CD4-positive, alpha-beta T cell treated with Interleukin-10 for 1 hour (primary cell): ENCODE measurements at regions not wholly inside any gene's neighbourhood (a gene's known extent, or its start where the extent isn't known, plus 50 kb on each side); places are given as distances from the start of the nearest gene placed in this dataset.

Experiments
- DNase-seq: peaks from one replicate; pipeline ENCODE4 v3.0.0-alpha.2; 2020

DNA sequence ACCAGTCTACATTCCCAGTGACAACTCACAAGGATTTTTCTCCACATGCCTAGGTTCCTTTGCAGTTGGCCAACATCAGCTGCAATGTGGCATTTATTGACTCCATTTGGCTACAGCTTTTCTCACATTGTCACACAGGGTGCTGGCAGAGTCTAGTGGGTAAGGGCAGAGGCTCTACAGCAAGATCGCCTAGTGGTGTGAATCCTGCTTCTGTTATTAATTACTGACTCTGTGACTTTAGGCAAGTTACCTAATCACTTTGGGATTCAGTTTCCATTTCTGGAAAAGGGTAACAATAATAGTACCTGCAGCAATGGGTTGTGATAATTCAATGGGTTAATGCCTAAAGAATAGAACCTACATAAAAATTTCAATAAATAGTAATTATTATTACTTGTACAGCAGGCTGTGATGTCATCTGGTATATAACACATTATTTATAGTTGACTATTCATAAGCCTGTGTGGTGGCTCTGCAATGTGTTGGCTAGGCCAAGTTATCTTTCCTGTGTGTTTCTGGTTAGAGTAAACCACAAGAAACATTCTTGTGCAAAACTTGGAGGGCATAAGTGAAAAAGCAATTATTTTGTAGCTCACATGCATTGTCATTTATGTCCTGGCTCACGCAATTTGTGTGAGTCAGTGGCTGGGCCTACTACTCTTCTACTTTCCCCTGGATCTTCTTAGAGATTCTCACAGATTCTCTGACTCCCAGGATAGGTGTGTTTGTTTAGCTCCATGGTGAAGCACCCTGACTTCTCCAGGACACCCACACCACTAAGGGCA lies 59.5 kb downstream of the PTGS2 start:
- no peak for DNase-seq

DNA sequence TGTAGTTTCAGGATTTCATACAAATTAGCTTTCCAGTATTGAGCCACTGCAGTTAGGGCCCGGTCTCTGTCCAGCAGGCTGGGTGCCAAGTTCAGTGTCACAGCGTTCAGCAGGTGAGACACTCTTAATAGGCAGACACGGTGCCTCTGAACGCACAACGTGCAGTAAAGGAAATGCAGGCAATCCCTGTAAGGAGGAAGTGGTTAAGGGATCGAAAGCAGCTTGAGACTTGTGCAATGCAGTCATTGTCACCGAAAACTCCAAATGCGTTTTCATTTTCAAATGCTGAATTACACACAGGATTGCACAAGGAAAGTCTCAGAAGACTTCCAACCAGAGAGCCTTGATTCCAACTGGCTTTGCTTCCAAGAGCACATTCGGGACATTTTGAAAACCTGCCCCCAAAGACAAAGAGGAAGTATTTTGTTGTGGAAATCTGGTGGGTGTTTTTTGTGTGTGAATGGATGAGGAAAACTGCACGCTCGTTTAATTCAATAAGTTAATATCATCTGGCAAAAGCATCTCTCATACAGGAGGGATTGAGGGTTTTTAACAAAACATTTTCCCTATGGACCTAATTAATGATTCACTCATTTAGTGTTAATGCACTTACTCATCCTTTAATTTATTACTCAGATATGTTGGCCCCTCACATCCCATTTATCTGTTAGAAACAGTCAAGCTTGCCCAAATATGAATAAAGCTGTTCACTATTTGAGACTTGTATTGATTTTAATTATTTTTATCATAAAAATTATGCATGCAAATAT lies 61.6 kb downstream of the PTGS2 start:
- peak; percentile 46 for DNase-seq

DNA sequence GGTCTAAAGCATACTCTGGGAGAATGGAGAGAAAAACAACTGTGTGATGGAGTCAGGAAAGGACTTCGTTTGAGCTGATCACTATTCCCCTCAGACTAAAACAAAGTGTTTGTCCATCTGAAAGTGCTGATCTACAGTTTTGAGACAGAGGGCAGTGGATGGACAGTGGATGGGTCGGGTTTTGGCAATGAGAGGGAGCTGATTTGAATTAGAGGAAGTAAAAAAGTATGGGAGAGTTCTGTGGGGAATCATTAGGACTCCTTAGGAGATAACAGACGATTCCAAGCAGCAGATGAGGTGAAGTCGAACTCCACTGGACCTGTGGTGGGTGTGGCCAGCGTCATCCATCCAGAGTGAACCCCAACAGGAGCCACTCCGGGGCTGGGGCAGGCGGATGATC lies 62.3 kb downstream of the PTGS2 start:
- DNase-seq = no peak

DNA sequence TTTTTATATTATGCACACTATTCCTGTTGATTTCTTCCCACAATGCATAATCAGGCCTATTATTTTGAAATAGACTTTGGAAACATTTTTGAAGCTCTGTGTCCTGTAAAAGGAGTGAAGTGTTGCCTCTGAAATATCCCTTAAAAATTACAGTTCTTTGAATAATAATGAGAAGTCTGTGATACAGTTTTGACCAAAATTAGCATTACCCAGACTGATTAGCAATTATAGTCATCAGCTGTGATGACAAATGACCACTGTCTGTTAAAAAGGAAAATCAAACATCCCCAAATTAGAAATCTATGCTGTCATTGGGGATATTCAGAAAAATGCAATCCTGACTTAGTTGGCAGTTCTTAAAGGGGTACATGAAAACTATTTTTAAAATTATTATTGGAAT lies 63.7 kb downstream of the PTGS2 start:
- DNase-seq = no peak

DNA sequence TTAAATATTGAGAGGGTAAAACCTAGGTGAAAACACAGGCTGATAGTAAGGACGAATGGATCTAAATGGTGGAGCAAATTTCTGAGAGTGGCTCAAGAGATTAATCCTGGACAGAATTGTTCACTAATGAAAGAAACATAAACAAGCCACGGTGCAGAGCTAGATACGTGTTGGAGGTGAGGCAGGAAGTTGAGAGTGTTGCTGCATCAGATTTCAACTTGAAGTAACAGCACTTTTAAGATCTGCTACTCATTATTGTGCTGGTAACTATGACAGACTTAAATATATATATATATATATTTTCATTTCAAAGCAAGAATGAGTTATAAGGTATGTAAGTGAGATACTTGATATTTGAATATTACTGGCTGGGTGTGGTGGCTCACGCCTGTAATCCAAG lies 64.9 kb downstream of the PTGS2 start:
- no peak for DNase-seq

DNA sequence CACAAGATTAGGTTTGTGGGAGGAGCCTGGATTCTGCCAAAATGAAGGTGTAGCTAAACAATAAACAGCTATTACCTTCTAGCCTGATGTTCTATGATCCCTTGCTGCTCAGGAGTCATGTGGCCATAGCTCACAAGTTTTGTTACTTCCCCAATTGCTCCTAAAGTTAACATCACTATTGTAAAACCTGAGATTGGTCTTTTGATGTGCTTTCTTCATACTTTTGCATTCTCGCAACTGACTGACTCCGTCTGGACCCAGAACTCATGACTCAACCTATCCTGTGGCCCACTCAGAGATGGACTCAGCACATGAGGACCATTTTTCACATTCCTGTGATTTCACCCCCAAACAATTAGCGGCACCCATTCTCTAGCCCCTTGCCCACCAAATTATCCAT lies 69.1 kb downstream of the PTGS2 start:
- no peak for DNase-seq

DNA sequence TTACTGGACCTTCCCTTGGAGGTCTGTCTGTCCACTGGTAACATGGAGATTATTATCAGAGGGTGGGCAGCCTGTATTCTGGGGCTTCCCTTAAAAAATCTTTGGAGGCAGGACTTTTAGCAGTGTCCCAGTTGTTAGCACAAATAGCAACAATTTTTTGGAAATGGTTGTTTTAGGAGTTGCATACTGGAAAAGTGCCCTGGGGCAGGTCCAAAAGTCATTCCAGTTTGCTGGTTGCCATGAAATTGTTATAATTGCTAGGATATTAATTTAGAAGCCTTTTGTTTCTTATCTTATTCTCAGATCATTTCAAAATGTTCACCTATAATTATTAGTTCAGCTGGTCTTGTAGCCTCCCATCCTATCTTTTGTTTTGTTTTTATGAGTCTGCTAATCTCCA lies 71.0 kb downstream of the PTGS2 start:
- DNase-seq = no peak

DNA sequence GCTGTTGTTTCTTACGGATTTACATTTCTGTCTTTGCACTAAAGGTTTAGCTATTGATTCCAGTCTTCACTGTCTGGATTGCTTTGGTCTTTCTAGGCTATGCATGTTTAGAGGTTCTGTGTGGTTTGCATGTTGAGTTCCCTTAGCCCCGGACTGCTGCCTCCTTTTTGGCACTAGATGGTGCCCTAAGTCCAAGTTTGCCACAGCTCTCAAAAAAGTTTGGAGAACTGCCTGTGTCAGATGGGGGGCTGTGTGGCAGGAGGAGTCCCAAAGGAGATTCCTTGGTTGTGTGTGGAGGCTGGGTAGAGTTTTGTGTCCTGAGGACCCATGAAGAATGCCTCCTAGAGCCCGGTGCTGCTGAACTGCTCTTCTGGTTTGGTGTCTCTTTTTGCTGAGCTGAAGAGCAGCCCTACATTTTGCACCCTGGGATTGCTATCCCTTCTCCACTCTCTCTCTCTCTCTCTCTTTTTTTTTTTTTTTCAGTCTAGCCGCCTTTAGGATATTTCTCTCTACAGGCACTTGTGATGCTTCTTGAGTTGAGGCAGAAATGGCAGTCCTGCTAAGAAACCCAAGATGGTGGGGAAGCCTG lies 74.4 kb downstream of the PTGS2 start:
- peak; percentile 30 for DNase-seq

DNA sequence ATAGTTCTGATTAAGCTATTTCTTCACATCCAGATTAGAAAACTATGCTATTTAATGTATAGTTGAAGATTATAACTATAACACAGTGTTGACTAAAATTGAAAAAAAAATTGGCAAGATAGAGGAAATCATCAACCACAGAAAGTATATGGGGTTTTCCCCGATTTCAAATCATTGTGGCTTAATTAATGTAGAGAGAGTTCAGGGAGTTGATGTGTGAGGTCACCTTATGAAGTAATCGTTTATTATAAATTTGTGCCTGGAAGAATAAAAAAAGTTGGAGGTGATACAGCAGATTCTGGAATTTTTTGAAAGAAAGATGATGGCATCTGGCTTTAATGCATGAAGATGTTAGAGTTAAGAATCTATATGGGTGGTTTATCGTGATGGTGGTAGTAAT lies 84.3 kb downstream of the PTGS2 start:
- no peak for DNase-seq

DNA sequence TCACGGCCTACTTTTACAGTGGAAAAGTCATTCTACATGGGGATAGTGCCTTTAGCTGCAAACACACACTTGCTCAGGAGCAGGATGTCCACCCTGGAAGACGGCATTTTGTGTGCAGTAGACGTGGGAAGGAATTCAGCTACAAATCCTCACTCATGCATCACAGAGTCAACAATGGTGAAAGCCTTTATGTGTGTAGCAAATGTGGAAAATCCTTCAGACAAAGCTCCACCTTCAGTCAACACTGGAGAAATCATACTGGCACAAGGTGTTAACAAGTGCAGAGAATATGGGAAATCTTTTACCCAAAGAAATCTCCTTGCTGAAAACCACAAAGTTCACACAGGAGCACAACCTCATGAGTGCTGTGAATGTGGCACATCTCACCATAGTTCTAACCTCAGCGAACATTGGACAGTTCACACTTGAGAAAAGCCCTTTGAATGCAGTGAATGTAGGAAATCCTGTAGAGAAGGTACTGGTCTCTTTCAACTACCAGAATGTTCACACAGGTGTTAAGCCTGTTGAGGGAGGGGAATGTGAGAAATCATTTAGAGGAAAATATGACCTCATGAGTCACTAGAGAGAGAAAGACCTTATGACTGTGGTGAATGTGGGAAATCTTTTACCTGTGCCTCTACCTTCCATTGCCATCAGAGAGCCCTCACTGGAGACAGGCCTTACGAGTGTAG lies 101.8 kb downstream of the PTGS2 start:
- DNase-seq = no peak

DNA sequence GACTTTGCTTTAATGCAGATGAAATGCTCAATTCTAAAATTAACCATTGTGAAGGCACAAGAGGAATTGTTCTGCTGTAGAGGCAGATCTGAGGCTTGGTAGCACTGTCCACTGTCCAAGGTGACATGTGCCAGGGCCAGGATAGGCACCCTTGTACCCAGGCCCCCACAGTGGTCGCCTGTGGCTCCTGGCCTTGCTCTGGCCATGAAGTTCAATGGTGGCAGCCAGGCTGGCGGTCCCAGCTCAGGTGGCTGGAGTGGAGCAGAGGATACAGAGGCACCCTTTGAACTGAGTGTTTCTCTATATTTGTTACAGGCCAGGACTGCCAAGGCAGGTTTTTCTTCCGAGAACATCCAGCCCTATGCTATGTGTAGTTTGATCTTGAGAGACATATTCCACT lies 102.6 kb downstream of the PTGS2 start:
- no peak for DNase-seq

DNA sequence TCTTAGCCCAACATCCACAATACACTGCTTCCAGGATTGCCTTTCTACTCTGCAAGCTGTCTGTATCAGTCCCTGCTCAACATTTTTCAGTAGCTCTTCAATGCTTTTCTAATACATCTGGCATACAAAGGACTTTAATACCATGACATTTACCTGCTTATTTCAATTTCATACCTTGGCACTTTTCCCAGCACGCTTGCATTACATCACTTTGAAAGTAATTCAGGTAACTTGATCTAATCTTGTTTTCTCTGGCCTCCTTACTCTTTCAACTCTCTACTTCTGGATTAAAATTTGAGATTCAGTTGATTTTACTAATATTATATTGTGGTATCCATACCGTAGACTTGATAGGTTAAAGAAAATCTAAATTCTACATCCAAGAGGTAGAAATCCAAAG lies 103.0 kb downstream of the PTGS2 start:
- DNase-seq = no peak

DNA sequence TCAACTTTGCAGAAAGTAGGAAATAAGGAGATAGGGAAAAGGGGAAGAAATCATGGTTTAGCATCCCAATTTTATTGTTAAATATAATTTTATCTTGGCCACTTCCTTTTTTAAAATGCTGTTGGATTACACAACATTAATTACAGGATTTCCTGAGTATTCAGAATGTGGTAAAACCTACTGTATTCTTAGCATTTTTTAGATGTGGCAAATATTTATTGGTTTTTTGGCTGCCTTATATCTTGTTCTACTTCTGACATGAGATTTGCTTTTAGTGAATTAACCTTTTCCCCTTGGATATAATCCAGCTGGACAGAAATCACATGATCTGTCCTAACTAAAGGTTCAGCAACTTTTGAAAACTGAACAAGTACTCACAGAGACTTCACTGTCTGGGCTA lies 104.9 kb downstream of the PTGS2 start:
- DNase-seq = no peak

DNA sequence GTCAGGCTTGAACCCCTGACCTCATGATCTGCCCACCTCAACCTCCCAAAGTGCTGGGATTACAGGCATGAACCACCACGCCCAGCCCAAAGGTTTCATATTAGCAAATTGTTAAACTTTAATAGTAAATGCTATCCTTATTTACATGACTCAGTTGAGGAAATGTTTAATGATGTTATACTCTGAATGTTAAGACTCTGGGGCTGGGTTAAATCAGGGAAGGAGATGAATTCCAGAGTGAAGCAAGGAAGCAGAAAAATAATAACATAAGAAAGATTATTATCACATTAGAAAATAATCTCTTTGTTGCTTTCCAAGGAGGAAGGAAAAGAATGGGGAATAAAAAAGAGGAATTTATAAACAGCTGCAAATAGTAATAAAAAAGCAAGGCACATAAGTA lies 105.3 kb downstream of the PTGS2 start:
- DNase-seq = no peak

DNA sequence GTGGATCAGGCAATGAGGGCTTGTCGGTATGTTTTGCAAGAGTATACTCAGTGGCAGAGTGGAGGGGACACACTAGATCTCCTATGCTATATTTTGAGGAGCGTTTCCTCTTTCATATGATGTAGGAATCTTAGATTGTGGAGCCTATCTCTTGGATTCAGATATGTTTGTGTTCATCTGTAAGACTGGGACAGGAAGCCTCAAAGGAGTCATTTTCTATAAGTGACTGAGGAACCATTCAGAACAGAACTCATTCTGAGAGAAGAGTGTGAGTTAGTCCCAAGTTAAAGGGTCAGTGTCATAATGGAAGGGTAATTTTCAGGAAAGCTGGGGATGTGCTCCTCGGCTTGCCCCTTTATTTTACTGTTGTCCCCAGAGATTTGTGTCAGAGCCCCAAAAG lies 107.7 kb downstream of the PTGS2 start:
- no peak for DNase-seq

DNA sequence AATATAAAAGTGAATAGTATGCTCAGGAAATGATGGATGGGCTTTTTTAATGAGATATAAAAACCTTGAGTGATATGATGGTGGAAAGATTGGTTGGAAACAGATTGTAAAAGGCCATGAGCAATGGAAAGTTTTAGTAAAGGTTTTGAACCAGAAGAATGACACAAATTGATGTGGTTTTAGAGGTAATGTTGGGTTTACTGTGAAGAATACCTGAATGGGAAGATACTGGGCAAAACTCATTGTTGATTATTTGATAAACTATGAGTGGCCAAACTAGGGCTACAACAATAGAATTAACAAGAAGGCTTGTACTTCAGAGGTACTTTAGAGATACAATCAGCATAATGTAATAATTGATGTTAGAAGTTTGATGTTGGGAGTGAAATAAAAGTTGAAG lies 108.5 kb downstream of the PTGS2 start:
- DNase-seq = no peak

DNA sequence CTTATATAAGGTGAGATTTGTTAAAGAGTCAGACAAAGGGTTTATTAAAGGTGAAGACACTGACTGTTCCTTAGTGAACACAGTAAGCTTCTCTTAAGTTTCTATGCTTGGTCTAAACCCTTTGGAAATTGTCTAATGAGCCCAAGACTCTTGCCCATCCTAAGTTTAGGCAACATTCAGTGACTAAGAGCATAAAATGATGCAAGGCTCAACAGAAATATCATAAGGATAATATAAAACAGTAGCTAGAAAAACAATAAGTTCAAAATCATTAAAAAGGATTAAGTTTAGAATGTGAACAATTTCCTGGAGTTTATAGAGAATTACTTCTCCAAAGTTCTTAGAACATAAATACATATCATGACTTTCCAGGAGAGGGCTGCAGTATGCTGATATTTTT lies 108.9 kb upstream of the PDC start:
- DNase-seq = no peak

DNA sequence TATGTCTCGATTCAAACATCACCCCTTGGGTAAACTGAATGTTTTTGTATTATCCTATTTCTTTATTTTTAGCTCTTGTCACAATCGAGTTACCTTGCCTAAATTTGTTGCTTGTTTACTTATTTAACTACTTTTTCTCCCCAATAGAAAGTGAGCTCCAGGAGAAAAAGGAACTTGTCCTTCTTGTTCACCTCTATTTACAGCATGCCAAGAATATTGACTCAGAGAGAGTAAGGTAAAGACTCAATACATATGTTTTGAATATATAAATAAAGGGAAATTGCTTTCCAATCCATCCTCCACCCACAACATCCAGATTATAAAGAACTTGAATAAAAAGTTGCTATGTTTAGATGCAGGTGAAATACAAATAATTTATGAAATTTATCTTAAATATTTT lies 107.3 kb upstream of the PDC start:
- DNase-seq = no peak

DNA sequence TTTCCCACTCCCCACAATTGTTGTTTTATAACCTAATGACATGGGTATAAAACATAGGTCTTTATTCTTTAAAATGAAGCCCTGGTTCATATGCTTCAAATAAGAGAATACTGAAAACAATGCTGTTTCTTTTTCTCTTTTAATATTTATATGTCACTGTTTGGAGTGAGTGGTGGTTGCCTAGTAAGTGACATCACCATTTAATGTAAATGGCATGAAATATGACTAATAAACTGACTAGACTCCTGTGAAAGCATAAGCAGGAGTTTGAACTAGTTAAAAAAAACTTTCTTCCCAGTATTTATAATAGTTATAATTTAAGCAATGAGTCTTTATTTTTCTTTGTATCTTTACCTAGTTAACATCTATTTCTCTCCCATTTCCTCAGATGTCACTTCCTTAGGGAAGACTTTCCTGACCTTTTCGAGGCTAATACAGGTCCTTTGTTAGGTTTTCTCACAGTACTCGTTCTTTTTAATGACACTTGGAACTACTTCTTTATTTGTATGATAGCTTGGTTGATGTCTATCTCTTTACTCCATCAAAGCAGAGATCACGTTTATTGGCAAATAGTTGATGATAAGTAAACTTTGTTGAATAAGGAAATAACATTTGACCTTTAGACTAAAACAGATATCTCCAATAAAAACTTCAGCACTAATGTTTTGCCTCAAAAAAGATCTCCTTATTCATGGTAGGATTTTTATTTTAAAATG lies 105.4 kb upstream of the PDC start:
- no peak for DNase-seq

DNA sequence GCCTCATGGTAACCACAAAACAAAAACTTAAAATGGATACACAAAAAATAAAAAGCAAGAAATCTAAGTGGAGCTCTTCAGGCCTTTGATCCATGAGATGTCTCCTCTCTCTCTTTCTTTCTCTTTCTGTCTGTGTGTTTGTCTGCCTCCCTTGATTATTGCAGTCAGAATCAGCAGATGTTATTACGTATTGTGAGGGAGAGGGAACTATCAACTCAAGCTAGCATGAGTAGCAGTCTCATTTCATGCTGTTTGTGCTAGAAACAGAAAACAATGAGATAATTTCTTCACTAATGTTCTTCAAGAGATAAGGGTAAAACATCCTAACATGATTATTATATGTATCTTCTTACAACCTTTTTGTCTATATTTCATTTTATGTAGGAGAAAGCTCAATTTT lies 103.7 kb upstream of the PDC start:
- no peak for DNase-seq

DNA sequence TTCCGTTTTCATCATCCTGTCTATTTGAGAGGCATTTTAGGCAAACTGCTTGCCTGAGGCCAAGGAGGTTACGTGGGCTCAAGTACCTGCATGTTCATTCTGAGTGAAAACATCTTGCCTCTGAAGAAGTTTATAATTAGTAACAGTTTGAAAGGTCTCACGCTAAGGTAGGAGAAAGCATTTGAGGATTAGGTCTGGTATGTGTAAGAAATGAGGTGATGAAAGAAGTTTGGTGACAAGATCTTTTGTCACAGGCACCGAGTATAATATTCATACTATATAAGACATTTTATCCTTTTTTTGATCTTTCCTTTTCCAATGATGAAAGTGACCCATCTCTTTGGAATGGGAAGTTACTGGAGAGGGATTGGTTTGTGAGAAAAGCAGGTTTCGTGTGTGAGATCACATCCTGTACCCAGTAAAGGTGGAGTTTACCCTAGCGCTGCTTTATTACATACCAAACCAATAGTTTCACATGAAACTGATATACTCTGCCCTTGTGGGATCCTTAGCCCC lies 98.7 kb upstream of the PDC start:
- no peak for DNase-seq

DNA sequence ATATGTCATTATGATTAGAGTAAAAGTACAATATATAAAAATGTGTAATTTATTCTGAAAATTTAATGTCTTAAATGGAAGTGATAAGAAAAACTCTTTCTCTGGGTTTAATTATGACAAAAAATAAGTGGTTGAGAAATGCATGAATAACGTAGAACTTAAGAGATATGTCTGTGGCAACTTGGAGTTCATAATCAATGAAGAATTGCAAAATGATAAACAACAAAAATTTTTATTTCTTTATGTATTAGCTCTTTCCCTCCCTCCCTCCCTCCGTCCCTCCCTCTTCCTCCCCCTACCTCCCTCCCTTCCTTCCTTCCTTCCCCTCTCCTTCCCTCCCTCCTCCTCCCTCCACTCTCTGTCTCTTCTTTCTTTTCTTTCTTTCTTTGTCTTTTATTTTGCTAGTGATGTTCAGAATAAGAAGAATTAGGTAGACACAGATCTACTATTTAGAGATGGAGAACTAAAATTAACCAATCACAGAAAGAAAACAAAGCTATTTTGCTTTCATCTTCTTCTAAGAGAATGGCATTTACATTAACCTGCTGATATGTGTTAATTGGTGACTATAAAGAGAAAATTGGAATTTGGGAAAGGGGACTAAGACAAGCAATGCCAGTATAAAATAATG lies 96.3 kb upstream of the PDC start:
- no peak for DNase-seq
